ENCODE measurements at regions not wholly inside any gene's neighbourhood (a gene's known extent, or its start where the extent isn't known, plus 50 kb on each side); places are given as distances from the start of the nearest gene placed in this dataset.

- H3K27ac Mint-ChIP-seq = no peak overlapping the region
- CTCF ChIA-PET = no interaction called here
- peaks cover 23% of the 10 kb centered on the region for H3K36me3 Mint-ChIP-seq (ENCODE audit: low read depth)
- intact Hi-C loops (cut with micrococcal nuclease) = no loop called here
- no peak for TF ChIP-seq CTCF (IDR thresholded peaks at IDR 0.05)
- no peaks in the 10 kb centered on the region for H3K27me3 Mint-ChIP-seq
- peaks cover 5% of the 10 kb centered on the region for H3K9me3 Mint-ChIP-seq
- ATAC-seq (ENCODE audit: low read depth) (no peak), DNase-seq (no peak)
- H3K4me3 Mint-ChIP-seq = no peak overlapping the region
- H3K4me1 Mint-ChIP-seq = no peaks in the 10 kb centered on the region
- POLR2A ChIA-PET = no interaction called here
Measured at GRCh38 chr6:166877906-166878305, 78.4 kb downstream of the RNASET2 start.

- peaks cover 20% of the 10 kb centered on the region for H3K36me3 Mint-ChIP-seq (ENCODE audit: low read depth)
- POLR2A ChIA-PET = no interaction called here
- no peaks in the 10 kb centered on the region for H3K27me3 Mint-ChIP-seq
- no peak overlapping the region for H3K4me3 Mint-ChIP-seq
- no peaks in the 10 kb centered on the region for H3K4me1 Mint-ChIP-seq
- H3K9me3 Mint-ChIP-seq = peaks cover 2% of the 10 kb centered on the region
- intact Hi-C loops (cut with micrococcal nuclease) = no loop called here
- CTCF ChIA-PET = no interaction called here
- no peak for DNase-seq
- no peak for ATAC-seq (ENCODE audit: low read depth)
- TF ChIP-seq CTCF (IDR thresholded peaks at IDR 0.05) = no peak
- no peak overlapping the region for H3K27ac Mint-ChIP-seq
Measured at GRCh38 chr6:166877349-166877748, 79.0 kb downstream of the RNASET2 start.

- ChIA-PET POLR2A (no interaction called here), CTCF (no interaction called here)
- ATAC-seq (ENCODE audit: low read depth) (no peak), DNase-seq (no peak)
- Mint-ChIP-seq H3K27ac (no peak overlapping the region), H3K27me3 (no peaks in the 10 kb centered on the region), H3K36me3 (ENCODE audit: low read depth) (peaks cover 13% of the 10 kb centered on the region), H3K9me3 (no peaks in the 10 kb centered on the region), H3K4me3 (no peak overlapping the region), H3K4me1 (peaks cover 3% of the 10 kb centered on the region)
- intact Hi-C loops (cut with micrococcal nuclease) = no loop called here
- no peak for TF ChIP-seq CTCF (IDR thresholded peaks at IDR 0.05)
Measured at GRCh38 chr6:166872531-166873009, 83.8 kb downstream of the RNASET2 start.

GRCh38 chr6:166870602-166871208 lies 85.6 kb downstream of the RNASET2 start:
- TF ChIP-seq CTCF (IDR thresholded peaks at IDR 0.05) = no peak
- ChIA-PET POLR2A (no interaction called here), CTCF (no interaction called here)
- Mint-ChIP-seq H3K27me3 (no peaks in the 10 kb centered on the region), H3K4me3 (no peak overlapping the region), H3K36me3 (ENCODE audit: low read depth) (peaks cover 7% of the 10 kb centered on the region), H3K27ac (no peak overlapping the region), H3K9me3 (no peaks in the 10 kb centered on the region), H3K4me1 (peaks cover 3% of the 10 kb centered on the region)
- intact Hi-C loops (cut with micrococcal nuclease) = no loop called here
- ATAC-seq (ENCODE audit: low read depth) = no peak
- DNase-seq = no peak

- POLR2A ChIA-PET = no interaction called here
Measured at GRCh38 chr6:166866839-166867637, 89.3 kb downstream of the RNASET2 start.

More at GRCh38 chr6:166866839-166867637, 89.3 kb downstream of the RNASET2 start:
- intact Hi-C loops (cut with micrococcal nuclease) = loop anchor here (10.0 kb wide), 1 partner anchor 82 kb away; no protein-coding TSS in a partner anchor
- DNase-seq (no peak), ATAC-seq (ENCODE audit: low read depth) (no peak)
- Mint-ChIP-seq H3K36me3 (ENCODE audit: low read depth) (no peaks in the 10 kb centered on the region), H3K9me3 (no peaks in the 10 kb centered on the region), H3K4me3 (no peak overlapping the region), H3K4me1 (peaks cover 5% of the 10 kb centered on the region), H3K27me3 (peaks cover 3% of the 10 kb centered on the region), H3K27ac (no peak overlapping the region)
- no peak for TF ChIP-seq CTCF (IDR thresholded peaks at IDR 0.05)
- CTCF ChIA-PET = no interaction called here

Measured in activated B cell treated with CpG ODN at 0.5 μM for 24 hours (primary cell).